ENCODE measurements at regions not wholly inside any gene's neighbourhood (a gene's known extent, or its start where the extent isn't known, plus 50 kb on each side); places are given as distances from the start of the nearest gene placed in this dataset.

DNA sequence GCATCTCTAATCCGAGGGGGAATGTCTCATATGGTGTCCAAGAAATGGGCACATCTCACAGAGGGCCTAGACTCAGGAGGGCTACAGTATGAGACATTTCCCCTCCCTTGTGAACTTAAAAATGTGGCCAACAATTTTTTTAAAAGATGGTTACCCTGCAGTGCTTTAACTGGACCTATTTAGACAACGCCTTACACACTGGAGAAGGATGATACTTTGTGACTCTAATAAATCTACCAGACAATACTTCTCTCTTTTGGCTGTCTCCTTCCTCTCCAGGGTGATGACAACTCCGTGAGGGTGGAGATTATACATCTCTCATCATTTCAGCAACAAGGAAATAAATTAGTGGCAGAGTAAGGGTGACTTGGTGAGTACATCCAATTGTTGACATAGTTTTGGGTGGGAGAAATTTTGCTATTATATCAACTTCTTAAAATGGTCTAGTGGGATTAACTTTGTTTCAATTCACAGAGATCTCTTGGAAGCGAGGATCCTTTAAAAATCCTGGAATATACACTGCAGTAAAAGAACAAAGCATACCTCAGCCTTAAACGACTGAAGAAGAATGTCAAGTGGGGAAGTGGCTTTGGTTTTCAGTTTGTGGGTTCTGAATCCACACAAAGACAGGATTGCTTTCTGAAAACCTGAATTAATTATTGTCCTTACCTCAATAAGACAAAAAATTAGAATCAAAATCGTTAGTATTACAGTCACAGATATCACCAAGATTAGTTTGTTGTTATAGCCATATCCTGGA, 89.8 kb downstream of the KPNA2 start:
- Histone ChIP-seq H3K79me2 (ENCODE audit: insufficient read depth, low read length) (no peaks in the 10 kb centered on the region), H3K4me2 (ENCODE audit: low read length) (no peak overlapping the region), H2AFZ (ENCODE audit: low read length) (no peak overlapping the region), H3K27ac (ENCODE audit: low read depth, low read length, poor library complexity, severe bottlenecking) (no peak overlapping the region), H3K9me2 (ENCODE audit: low read depth, low read length) (no peaks in the 10 kb centered on the region), H3K4me1 (ENCODE audit: insufficient read depth, low read length, severe bottlenecking) (no peaks in the 10 kb centered on the region), H3K9ac (ENCODE audit: low read length) (no peak overlapping the region), H3K9me3 (ENCODE audit: low read length) (no peaks in the 10 kb centered on the region; the same call in 1 of the 2 replicates), H3F3A (ENCODE audit: insufficient read depth, low read length) (no peaks in the 10 kb centered on the region), H3K4me3 (ENCODE audit: low read depth, low read length, poor library complexity, severe bottlenecking) (no peak overlapping the region), H4K20me1 (ENCODE audit: insufficient read depth, low read length) (no peaks in the 10 kb centered on the region), H3K27me3 (ENCODE audit: insufficient read depth, low read length) (no peaks in the 10 kb centered on the region), H3K36me3 (ENCODE audit: insufficient read depth, low read length) (peaks cover 26% of the 10 kb centered on the region)
- no peak for TF ChIP-seq EZH2 (IDR thresholded peaks at IDR 0.05; ENCODE audit: borderline replicate concordance, low read length)
- TF ChIP-seq, protein P1, sequence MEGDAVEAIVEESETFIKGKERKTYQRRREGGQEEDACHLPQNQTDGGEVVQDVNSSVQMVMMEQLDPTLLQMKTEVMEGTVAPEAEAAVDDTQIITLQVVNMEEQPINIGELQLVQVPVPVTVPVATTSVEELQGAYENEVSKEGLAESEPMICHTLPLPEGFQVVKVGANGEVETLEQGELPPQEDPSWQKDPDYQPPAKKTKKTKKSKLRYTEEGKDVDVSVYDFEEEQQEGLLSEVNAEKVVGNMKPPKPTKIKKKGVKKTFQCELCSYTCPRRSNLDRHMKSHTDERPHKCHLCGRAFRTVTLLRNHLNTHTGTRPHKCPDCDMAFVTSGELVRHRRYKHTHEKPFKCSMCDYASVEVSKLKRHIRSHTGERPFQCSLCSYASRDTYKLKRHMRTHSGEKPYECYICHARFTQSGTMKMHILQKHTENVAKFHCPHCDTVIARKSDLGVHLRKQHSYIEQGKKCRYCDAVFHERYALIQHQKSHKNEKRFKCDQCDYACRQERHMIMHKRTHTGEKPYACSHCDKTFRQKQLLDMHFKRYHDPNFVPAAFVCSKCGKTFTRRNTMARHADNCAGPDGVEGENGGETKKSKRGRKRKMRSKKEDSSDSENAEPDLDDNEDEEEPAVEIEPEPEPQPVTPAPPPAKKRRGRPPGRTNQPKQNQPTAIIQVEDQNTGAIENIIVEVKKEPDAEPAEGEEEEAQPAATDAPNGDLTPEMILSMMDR (IDR thresholded peaks at IDR 0.05; ENCODE audit: low read length): no peak

DNA sequence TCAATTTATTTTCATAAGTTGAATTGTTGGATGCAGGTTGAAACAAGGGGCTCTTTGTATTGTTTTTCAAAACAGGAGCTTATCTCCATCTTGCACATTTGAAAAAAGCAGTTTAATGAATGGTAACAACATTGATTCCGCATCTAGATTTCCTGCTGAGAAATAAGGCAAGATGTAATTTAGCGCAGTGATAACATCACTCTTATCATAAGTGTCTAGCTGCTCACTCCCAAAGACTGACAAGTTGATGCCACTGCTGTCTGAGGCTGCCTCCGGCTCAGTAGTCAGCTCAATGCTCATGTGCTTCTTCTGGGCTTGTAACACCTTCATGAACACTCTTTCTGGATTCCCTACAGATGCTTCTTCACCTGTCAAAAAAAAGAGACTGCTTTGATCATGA, 92.4 kb downstream of the KPNA2 start:
- Histone ChIP-seq H3K9me3 (ENCODE audit: low read length) (no peaks in the 10 kb centered on the region; the same call in 1 of the 2 replicates), H3F3A (ENCODE audit: insufficient read depth, low read length) (no peaks in the 10 kb centered on the region), H2AFZ (ENCODE audit: low read length) (no peak overlapping the region), H3K9ac (ENCODE audit: low read length) (no peak overlapping the region), H3K4me3 (ENCODE audit: low read depth, low read length, poor library complexity, severe bottlenecking) (no peak overlapping the region), H3K27me3 (ENCODE audit: insufficient read depth, low read length) (no peaks in the 10 kb centered on the region), H3K36me3 (ENCODE audit: insufficient read depth, low read length) (peaks cover 19% of the 10 kb centered on the region), H3K9me2 (ENCODE audit: low read depth, low read length) (no peaks in the 10 kb centered on the region), H3K27ac (ENCODE audit: low read depth, low read length, poor library complexity, severe bottlenecking) (no peak overlapping the region), H3K4me2 (ENCODE audit: low read length) (no peak overlapping the region), H3K79me2 (ENCODE audit: insufficient read depth, low read length) (no peaks in the 10 kb centered on the region), H3K4me1 (ENCODE audit: insufficient read depth, low read length, severe bottlenecking) (no peaks in the 10 kb centered on the region), H4K20me1 (ENCODE audit: insufficient read depth, low read length) (no peaks in the 10 kb centered on the region)
- TF ChIP-seq, protein P1 (IDR thresholded peaks at IDR 0.05; ENCODE audit: low read length): no peak
- no peak for TF ChIP-seq EZH2 (IDR thresholded peaks at IDR 0.05; ENCODE audit: borderline replicate concordance, low read length)

DNA sequence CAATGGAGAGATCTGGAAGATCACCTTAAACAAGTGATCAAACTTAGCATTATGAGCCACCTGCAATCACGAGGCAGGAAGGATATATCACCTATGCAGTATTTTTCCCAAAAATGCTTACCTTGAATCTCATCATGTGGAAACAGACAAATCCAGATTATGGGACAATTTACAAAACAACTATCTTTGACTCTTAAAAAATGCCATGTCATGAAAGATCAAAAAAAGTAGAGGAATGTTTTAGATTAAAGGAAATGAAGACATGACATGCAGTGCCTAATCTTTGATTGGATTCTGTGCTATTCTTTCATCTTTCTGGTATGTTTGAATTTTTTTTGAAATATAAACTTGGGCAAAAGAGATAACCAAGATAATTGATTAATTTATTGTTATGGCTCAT, 95.9 kb downstream of the KPNA2 start:
- no peaks in the 10 kb centered on the region for H3K9me3 ChIP-seq (ENCODE audit: low read length)
- no peak for TF ChIP-seq EZH2 (IDR thresholded peaks at IDR 0.05; ENCODE audit: borderline replicate concordance, low read length)
- TF ChIP-seq, protein P1 (IDR thresholded peaks at IDR 0.05; ENCODE audit: low read length): no peak

More for the DNA sequence above, 95.9 kb downstream of the KPNA2 start:
- no peak overlapping the region for H3K9ac ChIP-seq (ENCODE audit: low read length)
- no peak overlapping the region for H2AFZ ChIP-seq (ENCODE audit: low read length)
- no peaks in the 10 kb centered on the region for H3K9me2 ChIP-seq (ENCODE audit: low read depth, low read length)
- H3K36me3 ChIP-seq (ENCODE audit: insufficient read depth, low read length): peaks cover 7% of the 10 kb centered on the region; the same call in 1 of the 2 replicates
- H4K20me1 ChIP-seq (ENCODE audit: insufficient read depth, low read length): no peaks in the 10 kb centered on the region
- H3F3A ChIP-seq (ENCODE audit: insufficient read depth, low read length): no peaks in the 10 kb centered on the region
- H3K27me3 ChIP-seq (ENCODE audit: insufficient read depth, low read length): no peaks in the 10 kb centered on the region
- H3K4me1 ChIP-seq (ENCODE audit: insufficient read depth, low read length, severe bottlenecking): no peaks in the 10 kb centered on the region
- H3K4me2 ChIP-seq (ENCODE audit: low read length): no peak overlapping the region
- no peak overlapping the region for H3K4me3 ChIP-seq (ENCODE audit: low read depth, low read length, poor library complexity, severe bottlenecking)
- H3K27ac ChIP-seq (ENCODE audit: low read depth, low read length, poor library complexity, severe bottlenecking): no peak overlapping the region
- no peaks in the 10 kb centered on the region for H3K79me2 ChIP-seq (ENCODE audit: insufficient read depth, low read length)

Measured in OCI-LY1 (cell line).